ENCODE measurements at regions not wholly inside any gene's neighbourhood (a gene's known extent, or its start where the extent isn't known, plus 50 kb on each side); places are given as distances from the start of the nearest gene placed in this dataset.
"Not testable (repeated sequence)": the region's sequence is repeated elsewhere in the genome, so short reads cannot be mapped to it uniquely, and the experiment has no call there.

- DNase-seq (ENCODE audit: low read depth): no peak
These were observed 81.3 kb upstream of the BHLHE40 start for GRCh38 chr3:4897765-4898453.

GRCh38 chr3:4898454-4899313, 80.6 kb upstream of the BHLHE40 start:
- DNase-seq (ENCODE audit: low read depth): no peak

DNA sequence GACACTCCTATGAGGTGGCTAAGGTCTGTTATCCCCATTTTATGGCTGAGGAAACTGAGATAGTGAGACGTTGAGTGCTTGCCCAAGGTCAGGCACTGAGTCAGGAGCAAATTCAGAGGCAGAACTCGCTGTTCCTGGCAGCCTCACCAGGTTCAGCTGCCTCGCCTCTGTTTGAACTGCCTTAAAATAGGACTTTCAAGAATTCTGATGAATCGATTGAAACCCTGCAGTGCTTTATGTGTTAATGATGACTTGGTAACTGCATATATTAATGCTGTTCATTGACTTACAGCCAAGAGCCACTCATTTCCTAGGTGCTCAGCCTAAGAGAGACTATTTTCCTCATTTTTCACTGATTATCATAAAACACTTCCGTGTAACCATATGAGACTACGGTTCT, 79.5 kb upstream of the BHLHE40 start:
- DNase-seq (ENCODE audit: low read depth): no peak

GRCh38 chr3:4900298-4900697, 78.9 kb upstream of the BHLHE40 start:
- DNase-seq (ENCODE audit: low read depth): no peak

DNA sequence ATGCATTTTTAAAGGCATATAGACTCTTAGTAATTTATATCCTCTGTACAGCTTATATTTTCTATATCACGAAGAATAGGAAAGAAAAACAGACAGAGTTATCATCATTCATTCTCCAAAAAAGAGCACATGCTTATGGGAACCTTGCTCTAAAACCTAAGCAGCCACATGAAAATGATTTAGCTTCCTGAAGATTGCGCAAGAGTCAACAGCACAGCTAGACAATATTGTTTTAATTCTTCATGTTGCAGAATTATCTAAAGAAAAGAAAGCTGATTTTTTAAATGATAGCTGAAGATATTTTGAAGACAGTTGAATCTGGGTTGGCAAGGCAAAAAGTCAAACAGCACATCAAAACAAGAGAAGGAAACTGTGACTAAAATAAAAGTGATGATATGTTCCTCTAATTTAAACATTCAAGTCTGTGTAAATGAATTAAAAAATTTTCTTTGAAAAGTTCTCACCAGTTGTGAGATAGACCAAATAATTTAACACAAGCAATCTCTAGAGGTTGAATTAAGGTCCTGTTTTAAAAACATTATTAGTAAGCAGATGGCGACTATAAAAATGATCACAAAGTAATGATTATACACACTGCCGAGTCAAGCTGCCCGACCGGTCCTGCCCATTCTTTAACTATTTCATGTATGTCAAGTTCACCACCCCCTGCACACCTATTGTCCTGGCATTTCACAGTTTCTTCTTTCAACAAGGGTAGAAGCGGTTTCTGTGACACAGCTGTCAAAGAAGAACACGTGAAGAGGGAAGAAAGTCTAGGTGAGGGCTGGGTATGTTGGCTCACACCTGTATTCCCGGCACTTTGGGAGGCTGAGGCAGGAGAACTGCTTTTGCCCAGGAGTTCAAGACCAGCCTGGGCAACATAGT, 74.2 kb upstream of the BHLHE40 start:
- DNase-seq (ENCODE audit: low read depth): peak; percentile 43

DNA sequence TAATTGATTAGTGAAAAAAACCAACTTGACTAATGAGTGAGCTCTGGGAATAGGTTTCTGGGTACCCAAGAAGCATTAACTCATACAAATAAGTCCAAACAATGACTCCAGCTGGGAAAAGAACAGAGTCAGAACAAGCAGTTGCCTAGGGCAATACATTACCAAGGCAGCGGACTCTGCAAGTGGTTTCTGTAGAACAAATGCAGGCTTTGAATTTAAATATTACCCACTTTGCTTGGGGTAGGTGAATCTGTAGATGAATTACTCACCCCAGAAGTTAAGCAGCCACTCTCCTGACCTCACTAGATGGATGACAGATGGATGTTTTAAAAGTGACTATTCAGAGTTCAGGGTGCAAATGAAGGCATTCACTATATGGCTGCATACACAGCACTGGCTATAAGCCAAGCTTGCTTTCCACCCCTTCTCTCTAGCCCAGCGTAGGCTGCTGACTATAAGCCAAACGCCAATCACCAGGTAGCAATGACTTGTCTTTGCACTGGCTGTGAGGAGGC, 73.1 kb upstream of the BHLHE40 start:
- no peak for DNase-seq (ENCODE audit: low read depth)

GRCh38 chr3:4907050-4907449, 72.2 kb upstream of the BHLHE40 start:
- no peak for DNase-seq (ENCODE audit: low read depth)

DNA sequence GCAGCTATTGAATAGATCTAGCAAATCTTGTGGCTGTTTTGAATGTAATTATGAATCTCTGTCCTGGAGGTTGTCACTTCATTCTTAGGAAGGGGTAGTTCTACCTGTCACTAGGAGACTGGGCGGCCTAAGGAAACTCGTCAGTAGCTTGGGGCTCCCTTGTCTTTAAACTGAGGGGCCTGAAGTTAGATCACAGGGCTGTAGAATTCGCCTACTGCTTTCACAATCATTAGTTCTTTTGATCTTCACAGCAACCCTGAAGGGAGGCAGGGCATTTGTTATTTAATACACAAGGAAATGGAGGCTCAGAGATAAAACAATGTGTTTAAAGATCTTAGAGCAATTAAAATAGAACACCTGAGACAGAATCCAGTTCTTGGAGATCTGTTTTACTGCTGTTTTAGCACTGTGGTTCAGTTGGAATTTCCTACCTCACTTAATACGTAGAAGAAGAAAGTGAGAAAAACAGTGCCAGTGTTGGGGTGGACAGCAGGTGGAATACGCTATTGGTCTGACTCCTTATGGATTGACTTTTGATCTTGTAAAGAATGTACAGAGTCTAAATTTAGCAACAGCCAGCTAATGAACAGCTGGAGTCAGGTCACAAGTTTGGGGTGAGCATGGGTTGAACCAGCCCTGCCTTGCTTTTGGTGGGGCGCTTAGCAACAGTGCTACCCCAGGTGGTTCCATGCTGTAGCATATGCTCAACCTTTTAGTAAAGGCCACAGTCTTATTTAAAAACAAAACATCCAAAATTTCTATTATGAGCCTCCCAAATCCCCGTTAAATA, 71.4 kb upstream of the BHLHE40 start:
- DNase-seq (ENCODE audit: low read depth): no peak

- no peak for DNase-seq (ENCODE audit: low read depth)
These were observed 70.6 kb upstream of the BHLHE40 start for GRCh38 chr3:4908433-4909156.

DNA sequence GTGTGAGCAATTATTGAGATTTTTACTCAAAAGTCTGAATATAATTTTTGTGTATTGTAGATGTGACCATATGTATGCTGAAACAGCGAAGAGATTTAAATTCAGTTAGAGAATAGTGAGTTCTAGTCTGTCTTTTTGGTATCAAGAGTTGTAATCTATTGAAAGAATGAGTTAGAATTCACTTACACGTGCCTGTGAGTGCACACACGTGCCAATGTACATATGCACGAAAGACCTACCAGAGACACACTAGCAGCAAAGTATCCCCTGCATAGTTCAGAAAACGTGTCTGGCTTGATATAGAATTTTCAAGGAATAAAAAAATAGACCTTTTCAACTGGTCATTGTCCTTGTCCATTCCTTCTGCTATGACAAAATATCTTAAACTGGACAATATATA, 64.8 kb upstream of the BHLHE40 start:
- no peak for DNase-seq (ENCODE audit: low read depth)

GRCh38 chr3:4921589-4921988, 57.6 kb upstream of the BHLHE40 start:
- DNase-seq (ENCODE audit: low read depth): not testable (repeated sequence)

GRCh38 chr3:4926892-4927291, 52.3 kb upstream of the BHLHE40 start:
- DNase-seq (ENCODE audit: low read depth): no peak

GRCh38 chr3:4928277-4928789, 50.9 kb upstream of the BHLHE40 start:
- DNase-seq (ENCODE audit: low read depth): no peak
